ENCODE measurements at regions not wholly inside any gene's neighbourhood (a gene's known extent, or its start where the extent isn't known, plus 50 kb on each side); places are given as distances from the start of the nearest gene placed in this dataset.
"Not testable (repeated sequence)": the region's sequence is repeated elsewhere in the genome, so short reads cannot be mapped to it uniquely, and the experiment has no call there.

DNA sequence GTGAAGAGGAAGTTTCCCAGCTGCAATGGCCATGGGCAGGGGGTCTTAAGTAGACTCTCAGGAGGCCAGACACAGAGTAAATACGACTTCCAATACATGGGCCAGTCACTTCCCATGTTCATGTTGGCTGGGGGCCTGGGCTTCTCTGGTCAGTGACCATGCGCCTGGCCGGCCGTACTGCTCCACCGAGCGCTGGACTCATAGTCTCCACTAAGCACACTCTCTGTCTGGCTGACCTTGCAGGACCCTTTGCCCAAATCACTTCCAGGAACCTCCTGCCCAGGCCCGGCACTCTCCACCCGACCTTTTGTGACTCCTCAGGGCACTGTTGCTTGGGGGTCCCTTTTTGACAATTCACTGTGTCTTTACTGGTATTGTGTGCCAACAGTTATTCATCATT lies 69.3 kb downstream of the SOWAHC start:
- no peaks in the 10 kb centered on the region for H3K4me1 Mint-ChIP-seq (ENCODE audit: low read depth)
- no peak overlapping the region for H3K27ac Mint-ChIP-seq
- no peaks in the 10 kb centered on the region for H3K9me3 Mint-ChIP-seq
- H3K27me3 Mint-ChIP-seq (ENCODE audit: low read depth): peaks cover 4% of the 10 kb centered on the region
- no peak overlapping the region for H3K4me3 Mint-ChIP-seq
- DNase-seq (ENCODE audit: low spot score): no peak
- H3K36me3 Mint-ChIP-seq (ENCODE audit: low read depth): no peaks in the 10 kb centered on the region

DNA sequence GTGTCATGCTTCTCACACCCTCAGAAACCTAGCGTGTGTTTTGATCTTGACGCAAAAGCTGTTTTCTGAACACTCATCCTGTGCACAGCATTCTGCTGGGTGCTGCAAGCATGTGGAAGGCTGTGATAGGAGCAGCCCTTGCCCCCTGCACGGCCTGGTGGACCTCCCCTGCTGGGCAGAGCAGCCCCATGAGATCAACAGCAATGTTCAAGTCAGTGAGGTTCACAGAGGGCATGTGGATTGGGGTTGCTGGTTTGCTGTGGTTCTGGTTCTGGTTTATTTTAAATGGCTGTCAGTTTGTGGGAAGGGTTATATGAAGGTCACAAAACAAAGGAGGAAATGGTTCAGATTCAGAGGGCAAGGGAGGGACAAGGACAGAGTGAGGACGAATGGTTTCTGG lies 71.3 kb downstream of the SOWAHC start:
- no peaks in the 10 kb centered on the region for H3K9me3 Mint-ChIP-seq
- H3K27ac Mint-ChIP-seq: no peak overlapping the region
- no peaks in the 10 kb centered on the region for H3K4me1 Mint-ChIP-seq (ENCODE audit: low read depth)
- H3K4me3 Mint-ChIP-seq: no peak overlapping the region
- peaks cover 4% of the 10 kb centered on the region for H3K27me3 Mint-ChIP-seq (ENCODE audit: low read depth)
- no peaks in the 10 kb centered on the region for H3K36me3 Mint-ChIP-seq (ENCODE audit: low read depth)
- DNase-seq (ENCODE audit: low spot score): no peak

DNA sequence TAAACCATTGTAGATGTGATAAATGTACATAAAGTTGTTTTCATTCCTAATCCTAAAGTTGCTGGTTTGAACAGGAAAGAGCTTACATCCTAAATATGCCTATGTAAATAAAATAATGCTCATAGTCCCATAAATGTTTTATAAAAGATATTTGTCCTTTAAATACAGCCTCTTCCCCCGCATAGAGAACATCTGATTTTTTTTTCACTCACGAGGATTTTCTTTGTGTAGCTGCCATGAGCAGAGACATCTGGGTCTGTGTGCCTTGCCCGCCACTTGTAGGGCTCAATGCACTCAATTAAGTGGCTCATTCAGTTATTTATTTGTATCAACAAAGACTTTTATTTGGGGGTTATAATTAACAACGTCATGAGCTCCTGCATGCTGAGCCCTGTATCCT lies 72.8 kb downstream of the SOWAHC start:
- DNase-seq (ENCODE audit: low spot score): no peak
- no peaks in the 10 kb centered on the region for H3K9me3 Mint-ChIP-seq
- H3K4me1 Mint-ChIP-seq (ENCODE audit: low read depth): no peaks in the 10 kb centered on the region
- H3K36me3 Mint-ChIP-seq (ENCODE audit: low read depth): no peaks in the 10 kb centered on the region
- no peaks in the 10 kb centered on the region for H3K27me3 Mint-ChIP-seq (ENCODE audit: low read depth)
- H3K27ac Mint-ChIP-seq: no peak overlapping the region
- no peak overlapping the region for H3K4me3 Mint-ChIP-seq

DNA sequence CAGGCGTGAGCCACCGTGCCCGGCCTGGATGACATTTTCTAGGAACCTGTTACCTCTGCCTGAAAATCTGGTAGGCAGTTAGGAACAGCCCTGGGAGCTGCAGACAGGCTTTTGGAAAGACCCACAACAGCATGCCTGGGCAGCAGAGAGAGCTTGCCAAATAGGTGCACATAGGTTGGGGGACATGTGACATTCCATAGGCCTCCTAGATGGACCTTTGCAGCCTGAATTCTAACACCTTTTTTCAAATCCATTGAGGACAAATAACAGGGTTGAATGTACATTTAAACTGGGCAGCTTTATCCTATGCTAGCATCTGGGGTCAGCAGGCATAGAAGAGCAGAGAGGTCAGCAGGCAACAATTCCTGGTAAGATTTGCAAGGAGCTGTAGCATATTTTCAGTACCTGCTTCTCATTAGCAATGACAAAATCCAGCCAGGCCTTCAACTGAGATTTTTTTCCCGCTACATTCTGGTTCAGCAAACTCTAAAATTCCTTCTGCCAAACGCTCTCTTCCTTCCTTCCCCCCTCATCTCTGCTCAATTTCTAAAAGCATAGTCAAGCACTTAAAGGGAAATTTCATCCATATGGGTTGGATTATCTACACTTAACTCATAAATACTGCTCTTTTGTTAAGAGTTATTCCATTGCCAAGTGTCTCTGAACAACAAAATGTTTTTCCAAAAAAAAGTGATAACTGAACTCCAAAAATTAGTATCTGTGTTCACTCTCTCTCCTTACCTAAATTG lies 75.2 kb downstream of the SOWAHC start:
- Mint-ChIP-seq H3K9me3 (no peaks in the 10 kb centered on the region), H3K36me3 (ENCODE audit: low read depth) (no peaks in the 10 kb centered on the region), H3K27ac (no peak overlapping the region), H3K4me1 (ENCODE audit: low read depth) (no peaks in the 10 kb centered on the region), H3K27me3 (ENCODE audit: low read depth) (no peaks in the 10 kb centered on the region), H3K4me3 (no peak overlapping the region)
- no peak for DNase-seq (ENCODE audit: low spot score)

DNA sequence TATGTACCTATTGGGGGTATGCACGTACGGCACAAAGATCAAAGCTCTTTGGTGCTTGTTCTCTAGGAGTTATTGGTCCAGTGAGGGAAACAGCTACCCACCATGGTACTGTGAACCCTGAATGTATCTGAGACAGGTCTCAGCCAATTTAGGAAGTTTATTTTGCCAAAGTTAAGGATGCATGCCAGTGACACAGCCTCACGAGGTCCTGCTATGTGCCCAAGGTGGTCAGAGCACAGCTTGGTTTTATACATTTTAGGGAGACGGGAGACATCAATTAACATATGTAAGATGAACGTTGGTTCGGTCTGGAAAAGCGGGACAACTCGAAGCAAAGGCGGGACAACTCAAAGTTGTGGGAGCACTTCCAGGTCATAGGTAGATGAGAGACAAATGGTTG lies 75.8 kb downstream of the SOWAHC start:
- H3K27ac Mint-ChIP-seq: no peak overlapping the region
- no peaks in the 10 kb centered on the region for H3K9me3 Mint-ChIP-seq
- H3K4me3 Mint-ChIP-seq: no peak overlapping the region

DNA sequence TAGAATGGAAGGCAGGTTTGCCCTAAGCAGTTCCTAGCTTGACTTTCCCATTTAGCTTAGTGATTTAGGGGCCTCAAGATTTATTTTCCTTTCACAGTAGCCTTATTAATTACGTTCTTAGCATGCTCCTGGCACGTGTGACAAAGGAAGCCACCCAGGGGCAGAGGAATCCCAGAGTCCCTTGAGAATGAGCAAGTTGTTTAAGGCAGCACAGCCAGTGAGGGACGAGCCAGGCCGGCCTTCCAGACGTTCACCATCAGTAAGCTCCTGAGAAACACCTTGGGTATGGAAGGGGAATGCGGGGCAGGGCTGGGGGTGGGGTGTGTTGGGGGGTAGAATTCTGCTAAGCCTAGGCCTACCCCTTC lies 76.3 kb downstream of the SOWAHC start:
- Mint-ChIP-seq H3K4me3 (no peak overlapping the region), H3K36me3 (ENCODE audit: low read depth) (no peaks in the 10 kb centered on the region), H3K4me1 (ENCODE audit: low read depth) (no peaks in the 10 kb centered on the region), H3K27ac (no peak overlapping the region), H3K9me3 (no peaks in the 10 kb centered on the region), H3K27me3 (ENCODE audit: low read depth) (peaks cover 2% of the 10 kb centered on the region)
- no peak for DNase-seq (ENCODE audit: low spot score)

More for the DNA sequence above, 75.8 kb downstream of the SOWAHC start:
- no peak for DNase-seq (ENCODE audit: low spot score)
- Mint-ChIP-seq H3K4me1 (ENCODE audit: low read depth) (no peaks in the 10 kb centered on the region), H3K27me3 (ENCODE audit: low read depth) (no peaks in the 10 kb centered on the region), H3K36me3 (ENCODE audit: low read depth) (no peaks in the 10 kb centered on the region)

DNA sequence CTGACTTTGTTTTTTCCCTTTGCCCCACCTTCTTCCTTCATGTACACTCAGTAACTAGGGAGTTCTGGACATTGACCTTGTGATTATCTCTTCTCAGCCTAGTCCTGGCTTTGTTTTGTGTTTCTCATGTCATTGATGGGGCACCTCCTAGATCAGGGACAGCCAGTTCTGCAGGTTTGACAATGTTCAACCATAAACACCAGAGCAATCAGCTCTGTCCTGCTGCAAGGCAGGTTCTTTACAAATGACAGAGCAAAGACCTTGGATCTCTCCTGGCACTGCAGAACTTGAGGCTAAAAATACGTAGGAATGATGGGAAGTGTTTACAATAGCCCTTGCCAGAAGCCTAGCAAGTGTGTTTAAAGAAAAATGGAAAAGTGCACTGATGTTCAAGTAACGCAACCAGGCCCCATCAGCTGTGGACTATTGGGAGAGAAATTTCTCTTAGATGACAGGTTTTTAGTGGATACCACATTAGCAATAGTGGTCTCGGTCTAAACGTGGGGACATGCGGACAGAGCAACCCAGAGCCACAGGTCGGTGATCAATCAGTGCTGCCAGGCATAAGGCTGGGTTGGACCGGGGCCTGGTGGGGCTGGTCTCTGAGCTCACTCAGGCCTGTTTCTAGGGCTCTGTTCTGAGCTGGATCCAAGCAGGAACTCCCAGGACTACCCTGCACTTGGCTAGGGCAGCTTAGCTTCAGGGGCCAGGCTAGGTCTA lies 76.8 kb downstream of the SOWAHC start:
- DNase-seq (ENCODE audit: low spot score): no peak
- Mint-ChIP-seq H3K4me3 (no peak overlapping the region), H3K27ac (no peak overlapping the region)

DNA sequence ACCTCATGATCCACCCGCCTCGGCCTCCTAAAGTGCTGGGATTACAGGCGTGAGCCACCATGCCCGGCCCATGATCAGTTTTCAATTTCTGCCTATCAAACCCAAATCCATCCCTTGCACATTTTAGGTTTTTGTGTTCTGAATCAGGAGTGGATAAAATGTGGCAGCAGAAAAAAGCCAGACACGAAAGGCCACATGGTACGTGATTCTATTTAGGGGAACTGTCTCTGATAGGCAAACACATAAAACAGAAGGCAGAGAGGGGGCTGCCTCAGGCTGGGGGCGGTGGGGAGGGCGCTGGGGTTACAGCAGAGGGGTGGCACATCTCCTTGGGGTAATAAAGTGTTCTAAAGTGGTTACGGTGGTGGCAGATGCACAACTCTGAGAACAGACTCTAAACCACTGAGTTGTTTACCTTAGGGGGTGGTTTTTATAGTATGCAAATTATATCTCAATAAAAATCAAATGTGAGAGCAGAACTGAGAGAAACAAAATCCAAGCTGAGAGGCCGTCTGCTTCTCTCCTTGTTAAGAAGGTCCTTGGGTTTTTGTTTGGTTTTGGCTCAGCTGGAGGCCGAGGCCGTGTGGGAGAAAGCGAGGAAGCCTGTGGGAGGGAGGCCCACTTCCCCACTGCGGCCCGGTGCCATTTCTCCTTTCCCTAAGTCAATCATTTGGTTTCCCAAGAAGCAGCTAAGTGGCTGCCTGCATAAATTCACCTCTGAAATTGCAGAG lies 78.0 kb downstream of the SOWAHC start:
- DNase-seq (ENCODE audit: low spot score): no peak
- peaks cover 3% of the 10 kb centered on the region for H3K27me3 Mint-ChIP-seq (ENCODE audit: low read depth)

More for the DNA sequence above, 76.8 kb downstream of the SOWAHC start:
- H3K4me1 Mint-ChIP-seq (ENCODE audit: low read depth): no peaks in the 10 kb centered on the region
- H3K9me3 Mint-ChIP-seq: no peaks in the 10 kb centered on the region
- no peaks in the 10 kb centered on the region for H3K36me3 Mint-ChIP-seq (ENCODE audit: low read depth)
- H3K27me3 Mint-ChIP-seq (ENCODE audit: low read depth): peaks cover 3% of the 10 kb centered on the region

DNA sequence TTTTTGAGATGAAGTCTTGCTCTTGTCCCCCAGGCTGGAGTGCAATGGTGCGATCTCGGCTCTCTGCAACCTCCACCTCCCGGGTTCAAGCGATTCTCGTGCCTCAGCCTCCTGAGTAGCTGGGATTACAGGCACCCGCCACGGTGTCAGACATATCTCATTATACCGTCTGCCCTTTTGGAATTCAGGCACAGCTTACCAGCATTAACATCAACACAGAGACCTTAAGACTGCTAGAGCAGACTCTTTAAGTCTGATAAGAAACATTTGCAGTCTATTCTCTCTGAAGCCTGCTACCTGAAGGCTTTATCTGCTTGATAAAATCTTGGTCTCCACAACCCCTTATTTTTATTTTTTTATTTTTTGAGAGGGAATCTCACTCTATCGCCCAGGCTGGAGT lies 78.7 kb downstream of the SOWAHC start:
- DNase-seq (ENCODE audit: low spot score); H3K36me3 Mint-ChIP-seq (ENCODE audit: low read depth); H3K9me3 Mint-ChIP-seq; H3K27me3 Mint-ChIP-seq (ENCODE audit: low read depth); H3K4me3 Mint-ChIP-seq; H3K4me1 Mint-ChIP-seq (ENCODE audit: low read depth); H3K27ac Mint-ChIP-seq: not testable (repeated sequence)

More for the DNA sequence above, 78.0 kb downstream of the SOWAHC start:
- H3K27ac Mint-ChIP-seq: no peak overlapping the region
- H3K36me3 Mint-ChIP-seq (ENCODE audit: low read depth): no peaks in the 10 kb centered on the region
- H3K9me3 Mint-ChIP-seq: no peaks in the 10 kb centered on the region
- H3K4me3 Mint-ChIP-seq: no peak overlapping the region
- no peaks in the 10 kb centered on the region for H3K4me1 Mint-ChIP-seq (ENCODE audit: low read depth)

DNA sequence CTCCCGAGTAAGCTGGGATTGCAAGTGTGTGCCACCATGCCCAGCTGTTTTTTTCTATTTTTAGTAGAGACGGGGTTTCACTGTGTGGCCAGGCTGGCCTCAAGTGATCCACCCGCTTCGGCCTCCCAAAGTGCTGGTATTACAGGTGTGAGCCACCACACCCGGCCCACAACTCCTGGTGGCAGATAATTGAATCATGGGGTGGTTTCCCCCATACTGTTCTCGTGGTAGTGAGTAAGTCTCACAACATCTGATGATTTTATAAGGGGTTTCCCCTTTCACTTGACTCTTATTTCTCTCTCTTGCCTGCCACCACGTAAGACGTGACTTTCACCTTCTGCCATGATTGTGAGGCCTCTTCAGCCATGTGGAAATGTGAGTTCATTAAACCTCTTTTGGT lies 79.1 kb downstream of the SOWAHC start:
- H3K36me3 Mint-ChIP-seq (ENCODE audit: low read depth); H3K4me1 Mint-ChIP-seq (ENCODE audit: low read depth); H3K9me3 Mint-ChIP-seq; H3K27me3 Mint-ChIP-seq (ENCODE audit: low read depth); H3K4me3 Mint-ChIP-seq; H3K27ac Mint-ChIP-seq: not testable (repeated sequence)
- peak; percentile 8 for DNase-seq (ENCODE audit: low spot score)

DNA sequence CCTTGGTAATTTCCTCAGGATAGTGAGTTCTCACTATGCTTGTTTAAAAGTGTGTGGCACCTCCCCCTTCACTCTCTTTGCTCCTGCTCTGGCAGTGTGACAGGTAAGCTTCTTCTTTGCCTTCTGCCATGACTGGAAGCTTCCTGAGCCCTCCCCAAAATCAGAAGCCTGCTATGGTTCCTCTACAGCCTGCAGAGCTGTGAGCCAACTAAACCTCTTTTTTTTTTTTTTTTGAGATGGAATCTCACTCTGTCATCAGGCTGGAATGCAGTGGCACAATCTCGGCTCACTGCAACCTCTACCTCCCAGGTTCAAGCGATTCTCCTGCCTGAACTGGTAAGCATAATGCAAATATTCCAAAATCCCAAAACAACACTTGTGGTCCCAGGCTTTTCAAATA lies 80.0 kb downstream of the SOWAHC start:
- H3K4me3 Mint-ChIP-seq: no peak overlapping the region
- H3K27ac Mint-ChIP-seq: no peak overlapping the region
- H3K36me3 Mint-ChIP-seq (ENCODE audit: low read depth): no peaks in the 10 kb centered on the region
- no peak for DNase-seq (ENCODE audit: low spot score)
- no peaks in the 10 kb centered on the region for H3K4me1 Mint-ChIP-seq (ENCODE audit: low read depth)
- H3K27me3 Mint-ChIP-seq (ENCODE audit: low read depth): peaks cover 3% of the 10 kb centered on the region
- H3K9me3 Mint-ChIP-seq: no peaks in the 10 kb centered on the region

DNA sequence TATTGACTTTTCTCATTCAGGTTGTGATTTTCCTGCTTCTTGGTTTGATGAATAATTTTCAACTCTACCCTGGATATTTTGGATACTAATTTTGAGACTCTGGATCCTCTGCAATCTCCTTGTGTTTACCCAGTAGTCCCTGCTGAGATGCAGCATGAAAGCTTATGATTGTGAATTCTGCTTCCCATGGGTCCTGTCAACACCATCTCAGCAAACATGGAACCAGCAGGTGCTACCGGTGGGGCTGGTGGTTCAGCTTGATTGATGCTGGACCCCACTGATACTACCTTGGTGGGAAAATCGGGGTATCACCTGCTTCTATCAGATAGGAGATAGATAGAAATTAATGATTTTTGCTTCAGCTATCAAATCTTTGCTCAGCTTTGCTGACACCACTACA lies 81.1 kb downstream of the SOWAHC start:
- H3K9me3 Mint-ChIP-seq: no peaks in the 10 kb centered on the region

DNA sequence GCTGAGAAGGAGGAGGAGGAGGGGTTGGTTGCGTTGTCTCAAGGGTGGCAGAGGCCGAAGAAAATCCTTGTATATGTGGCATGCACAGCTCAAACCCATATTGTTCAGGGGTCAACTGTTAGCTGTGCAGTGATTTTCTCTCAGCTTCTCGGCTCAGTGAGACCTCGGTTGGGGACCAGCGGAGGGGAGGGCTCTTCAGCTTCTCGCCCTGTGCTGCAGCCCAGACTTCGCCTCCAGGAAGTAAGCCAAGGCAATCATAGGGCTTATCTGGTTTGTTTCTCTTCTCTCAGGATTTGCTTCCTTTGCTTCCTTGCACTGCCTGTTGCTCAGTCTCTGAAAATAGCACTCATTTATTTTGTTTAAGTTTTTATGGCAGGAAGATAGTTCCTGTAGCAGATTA lies 85.5 kb downstream of the SOWAHC start:
- H3K27me3 Mint-ChIP-seq (ENCODE audit: low read depth): peaks cover 6% of the 10 kb centered on the region
- no peak overlapping the region for H3K27ac Mint-ChIP-seq
- peaks cover 2% of the 10 kb centered on the region for H3K4me1 Mint-ChIP-seq (ENCODE audit: low read depth)
- DNase-seq (ENCODE audit: low spot score): no peak
- H3K9me3 Mint-ChIP-seq: no peaks in the 10 kb centered on the region
- no peaks in the 10 kb centered on the region for H3K36me3 Mint-ChIP-seq (ENCODE audit: low read depth)
- no peak overlapping the region for H3K4me3 Mint-ChIP-seq

More for the DNA sequence above, 81.1 kb downstream of the SOWAHC start:
- no peak overlapping the region for H3K27ac Mint-ChIP-seq
- no peak for DNase-seq (ENCODE audit: low spot score)
- no peaks in the 10 kb centered on the region for H3K4me1 Mint-ChIP-seq (ENCODE audit: low read depth)
- H3K36me3 Mint-ChIP-seq (ENCODE audit: low read depth): no peaks in the 10 kb centered on the region
- no peak overlapping the region for H3K4me3 Mint-ChIP-seq
- peaks cover 3% of the 10 kb centered on the region for H3K27me3 Mint-ChIP-seq (ENCODE audit: low read depth)

DNA sequence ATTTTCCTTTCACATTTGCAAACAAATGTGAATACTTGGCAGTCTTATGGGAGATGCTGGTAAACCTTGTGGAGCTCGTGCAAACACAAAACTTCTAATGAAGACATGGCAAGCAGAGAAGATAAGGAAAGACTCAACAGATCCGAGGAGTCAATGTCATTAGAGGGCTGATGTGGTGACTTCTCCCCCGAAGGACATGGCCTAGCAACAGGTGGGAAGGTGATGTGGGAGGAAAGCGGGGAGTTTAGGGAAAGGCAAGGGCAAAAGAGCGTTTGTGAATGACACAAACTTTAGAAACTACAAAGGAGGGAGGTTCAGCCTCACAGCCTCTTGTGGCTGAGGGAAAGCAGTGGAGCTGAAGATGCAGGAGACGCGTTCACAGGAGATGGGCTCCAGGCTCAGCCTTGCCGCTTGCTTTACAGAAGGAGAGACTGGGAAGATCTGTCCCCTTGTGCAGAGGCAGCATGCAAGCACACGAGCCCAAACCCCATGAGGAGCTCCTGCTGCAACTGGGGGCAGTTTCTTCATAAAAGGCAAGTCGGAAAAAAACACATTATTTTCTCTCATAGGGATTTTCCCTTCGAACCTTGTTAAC lies 86.6 kb downstream of the SOWAHC start:
- Mint-ChIP-seq H3K36me3 (ENCODE audit: low read depth) (no peaks in the 10 kb centered on the region), H3K9me3 (no peaks in the 10 kb centered on the region), H3K27ac (no peak overlapping the region), H3K4me1 (ENCODE audit: low read depth) (peaks cover 2% of the 10 kb centered on the region), H3K4me3 (no peak overlapping the region), H3K27me3 (ENCODE audit: low read depth) (peaks cover 2% of the 10 kb centered on the region)
- DNase-seq (ENCODE audit: low spot score): no peak
